SJCRH30 (cell line): ENCODE measurements at regions not wholly inside any gene's neighbourhood (a gene's known extent, or its start where the extent isn't known, plus 50 kb on each side); places are given as distances from the start of the nearest gene placed in this dataset.

Experiments
- DNase-seq, 2 experiments: peaks; one replicate each; pipeline ENCODE4 v3.0.0-alpha.2; 2015 to 2020
- H3K27ac ChIP-seq: fragments of 250-450 bp; sonication (Bioruptor Pico); 2 replicates; pipeline ENCODE4 v1.5.1; 2020; ENCODE audit warnings: mild to moderate bottlenecking, moderate library complexity
- H3K27me3 ChIP-seq: fragments of 250-450 bp; sonication (Bioruptor Pico); 2 replicates; pipeline ENCODE4 v1.5.1; 2020; ENCODE audit warnings: mild to moderate bottlenecking, moderate library complexity
- H3K36me3 ChIP-seq: fragments of 250-450 bp; sonication (Bioruptor Pico); 2 replicates; pipeline ENCODE4 v1.5.1; 2020; ENCODE audit warnings: mild to moderate bottlenecking, moderate library complexity
- H3K4me1 ChIP-seq: fragments of 250-450 bp; sonication (Bioruptor Pico); 2 replicates; pipeline ENCODE4 v1.5.1; 2020; ENCODE audit warnings: mild to moderate bottlenecking, moderate library complexity
- H3K4me3 ChIP-seq: fragments of 250-450 bp; sonication (Bioruptor Pico); 2 replicates; pipeline ENCODE4 v1.5.1; 2020; ENCODE audit warnings: mild to moderate bottlenecking, moderate library complexity
- H3K9me3 ChIP-seq: fragments of 250-450 bp; sonication (Bioruptor Pico); replicated peaks from 2 replicates; pipeline ENCODE4 v1.5.1; 2020; ENCODE audit warnings: mild to moderate bottlenecking, moderate library complexity

GRCh38 chr5:100479079-100479688 is 56.0 kb upstream of the FAM174A start:
- no peaks in the 10 kb centered on the region for H3K27me3 ChIP-seq
- no peak overlapping the region for H3K4me3 ChIP-seq
- no peaks in the 10 kb centered on the region for H3K36me3 ChIP-seq
- no peak overlapping the region for H3K27ac ChIP-seq
- H3K9me3 ChIP-seq, result no peaks in the 10 kb centered on the region
- no peaks in the 10 kb centered on the region for H3K4me1 ChIP-seq
- peak in 1 of 2 experiments; percentile 25 for DNase-seq

- Histone ChIP-seq H3K36me3 (no peaks in the 10 kb centered on the region), H3K27ac (no peak overlapping the region), H3K4me3 (no peak overlapping the region), H3K27me3 (no peaks in the 10 kb centered on the region), H3K4me1 (no peaks in the 10 kb centered on the region), H3K9me3 (no peaks in the 10 kb centered on the region)
- DNase-seq, result no peak
These were observed 63.1 kb upstream of the FAM174A start for GRCh38 chr5:100472091-100472490.

- Histone ChIP-seq H3K4me3 (no peak overlapping the region), H3K4me1 (no peaks in the 10 kb centered on the region), H3K9me3 (no peaks in the 10 kb centered on the region), H3K36me3 (no peaks in the 10 kb centered on the region), H3K27me3 (no peaks in the 10 kb centered on the region), H3K27ac (no peak overlapping the region)
- no peak for DNase-seq
These were observed 65.4 kb upstream of the FAM174A start for GRCh38 chr5:100469767-100470166.

GRCh38 chr5:100464418-100464817 is 70.8 kb upstream of the FAM174A start:
- no peaks in the 10 kb centered on the region for H3K27me3 ChIP-seq
- H3K27ac ChIP-seq, result no peak overlapping the region
- H3K4me1 ChIP-seq, result no peaks in the 10 kb centered on the region
- DNase-seq, result no peak
- H3K9me3 ChIP-seq, result no peaks in the 10 kb centered on the region
- H3K4me3 ChIP-seq, result no peak overlapping the region
- no peaks in the 10 kb centered on the region for H3K36me3 ChIP-seq

GRCh38 chr5:100456615-100457014 is 78.6 kb upstream of the FAM174A start:
- no peak for DNase-seq
- Histone ChIP-seq H3K27me3 (no peaks in the 10 kb centered on the region), H3K27ac (no peak overlapping the region), H3K9me3 (no peaks in the 10 kb centered on the region), H3K4me1 (no peaks in the 10 kb centered on the region), H3K36me3 (no peaks in the 10 kb centered on the region), H3K4me3 (no peak overlapping the region)

GRCh38 chr5:100452126-100452525 is 83.0 kb upstream of the FAM174A start:
- no peak for DNase-seq

GRCh38 chr5:100448111-100448528 is 87.1 kb upstream of the FAM174A start:
- Histone ChIP-seq H3K27me3 (no peaks in the 10 kb centered on the region), H3K4me1 (no peaks in the 10 kb centered on the region), H3K4me3 (no peak overlapping the region), H3K9me3 (no peaks in the 10 kb centered on the region), H3K36me3 (no peaks in the 10 kb centered on the region), H3K27ac (no peak overlapping the region)
- DNase-seq, result no peak

More at GRCh38 chr5:100452126-100452525, 83.0 kb upstream of the FAM174A start:
- Histone ChIP-seq H3K4me3 (no peak overlapping the region), H3K36me3 (no peaks in the 10 kb centered on the region), H3K9me3 (no peaks in the 10 kb centered on the region), H3K4me1 (no peaks in the 10 kb centered on the region), H3K27me3 (no peaks in the 10 kb centered on the region), H3K27ac (no peak overlapping the region)

GRCh38 chr5:100446879-100447430 is 88.2 kb upstream of the FAM174A start:
- Histone ChIP-seq H3K36me3 (no peaks in the 10 kb centered on the region), H3K9me3 (no peaks in the 10 kb centered on the region), H3K4me1 (no peaks in the 10 kb centered on the region), H3K27me3 (no peaks in the 10 kb centered on the region), H3K4me3 (no peak overlapping the region), H3K27ac (no peak overlapping the region)
- DNase-seq, result no peak

GRCh38 chr5:100444961-100445360 is 90.2 kb upstream of the FAM174A start:
- H3K9me3 ChIP-seq, result no peaks in the 10 kb centered on the region
- no peak overlapping the region for H3K27ac ChIP-seq
- no peaks in the 10 kb centered on the region for H3K27me3 ChIP-seq
- DNase-seq, result no peak
- H3K4me3 ChIP-seq, result no peak overlapping the region
- H3K36me3 ChIP-seq, result no peaks in the 10 kb centered on the region
- H3K4me1 ChIP-seq, result no peaks in the 10 kb centered on the region

- H3K27me3 ChIP-seq, result no peaks in the 10 kb centered on the region
- H3K4me3 ChIP-seq, result no peak overlapping the region
- no peak for DNase-seq
- H3K9me3 ChIP-seq, result 0 out of 2 replicates have a peak, but pooled peaks cover 3% of the 10 kb centered on the region
- H3K4me1 ChIP-seq, result peaks cover 7% of the 10 kb centered on the region; the same call in 1 of the 2 replicates
- H3K27ac ChIP-seq, result no peak overlapping the region
- H3K36me3 ChIP-seq, result no peaks in the 10 kb centered on the region
These were observed 100.4 kb upstream of the FAM174A start for GRCh38 chr5:100434815-100435214.

GRCh38 chr5:100432741-100433140 is 102.4 kb upstream of the FAM174A start:
- H3K36me3 ChIP-seq, result no peaks in the 10 kb centered on the region
- H3K27ac ChIP-seq, result no peak overlapping the region
- no peak for DNase-seq
- peaks cover 7% of the 10 kb centered on the region; the same call in 1 of the 2 replicates for H3K4me1 ChIP-seq
- H3K27me3 ChIP-seq, result no peaks in the 10 kb centered on the region
- 0 out of 2 replicates have a peak, but pooled peaks cover 2% of the 10 kb centered on the region for H3K9me3 ChIP-seq
- no peak overlapping the region for H3K4me3 ChIP-seq

GRCh38 chr5:100430268-100431195 is 104.6 kb upstream of the FAM174A start:
- Histone ChIP-seq H3K9me3 (no peaks in the 10 kb centered on the region), H3K4me3 (no peak overlapping the region), H3K36me3 (no peaks in the 10 kb centered on the region), H3K27ac (0 out of 2 replicates have a peak overlapping the region, but pooled peaks have one; percentile 10), H3K27me3 (no peaks in the 10 kb centered on the region), H3K4me1 (peaks cover 7% of the 10 kb centered on the region; the same call in 1 of the 2 replicates)
- peak; percentile 54 to 82 for DNase-seq

- Histone ChIP-seq H3K36me3 (no peaks in the 10 kb centered on the region), H3K4me1 (no peaks in the 10 kb centered on the region), H3K4me3 (no peak overlapping the region), H3K27ac (no peak overlapping the region), H3K27me3 (no peaks in the 10 kb centered on the region), H3K9me3 (no peaks in the 10 kb centered on the region)
- peak; percentile 15 to 25 for DNase-seq
These were observed 110.4 kb upstream of the FAM174A start for GRCh38 chr5:100424787-100425186.

- no peak overlapping the region for H3K27ac ChIP-seq
- H3K36me3 ChIP-seq, result no peaks in the 10 kb centered on the region
- no peak for DNase-seq
- H3K4me1 ChIP-seq, result no peaks in the 10 kb centered on the region
- no peaks in the 10 kb centered on the region for H3K27me3 ChIP-seq
- H3K9me3 ChIP-seq, result no peaks in the 10 kb centered on the region
- no peak overlapping the region for H3K4me3 ChIP-seq
These were observed 111.2 kb upstream of the FAM174A start for GRCh38 chr5:100424017-100424416.

- DNase-seq, result no peak
- Histone ChIP-seq H3K27ac (no peak overlapping the region), H3K36me3 (no peaks in the 10 kb centered on the region), H3K9me3 (no peaks in the 10 kb centered on the region), H3K4me1 (no peaks in the 10 kb centered on the region), H3K4me3 (no peak overlapping the region), H3K27me3 (no peaks in the 10 kb centered on the region)
These were observed 111.8 kb upstream of the FAM174A start for GRCh38 chr5:100423330-100423729.
